Adipocyte (in vitro differentiated cells): ENCODE measurements at regions not wholly inside any gene's neighbourhood (a gene's known extent, or its start where the extent isn't known, plus 50 kb on each side); places are given as distances from the start of the nearest gene placed in this dataset.

Experiments used
- DNase-seq: peaks from one replicate; pipeline ENCODE4 v3.0.0-alpha.2; 2015; ENCODE audit warnings: low read depth
- H3K27me3 ChIP-seq: replicated peaks from 2 replicates; pipeline ENCODE4 v1.7.0; 2013; ENCODE audit warnings: mild to moderate bottlenecking, low read length, moderate library complexity; ENCODE audit not compliant: control insufficient read depth, insufficient read depth
- H3K36me3 ChIP-seq: 2 replicates; pipeline ENCODE4 v1.7.0; 2013; ENCODE audit warnings: low read length, mild to moderate bottlenecking, moderate library complexity; ENCODE audit not compliant: control insufficient read depth, insufficient read depth, severe bottlenecking
- H3K4me1 ChIP-seq: 2 replicates; pipeline ENCODE4 v1.7.0; 2013; ENCODE audit warnings: mild to moderate bottlenecking, low read length, moderate library complexity; ENCODE audit not compliant: control insufficient read depth, insufficient read depth
- H3K4me3 ChIP-seq: 2 replicates; pipeline ENCODE4 v1.7.0; 2013; ENCODE audit warnings: mild to moderate bottlenecking, low read length, moderate library complexity
- H3K9ac ChIP-seq: 2 replicates; pipeline ENCODE4 v1.7.0; 2013; ENCODE audit warnings: mild to moderate bottlenecking, low read length, moderate library complexity
- H3K9me3 ChIP-seq: 2 replicates; pipeline ENCODE4 v1.7.0; 2013; ENCODE audit warnings: mild to moderate bottlenecking, low read length, moderate library complexity; ENCODE audit not compliant: control insufficient read depth

DNA sequence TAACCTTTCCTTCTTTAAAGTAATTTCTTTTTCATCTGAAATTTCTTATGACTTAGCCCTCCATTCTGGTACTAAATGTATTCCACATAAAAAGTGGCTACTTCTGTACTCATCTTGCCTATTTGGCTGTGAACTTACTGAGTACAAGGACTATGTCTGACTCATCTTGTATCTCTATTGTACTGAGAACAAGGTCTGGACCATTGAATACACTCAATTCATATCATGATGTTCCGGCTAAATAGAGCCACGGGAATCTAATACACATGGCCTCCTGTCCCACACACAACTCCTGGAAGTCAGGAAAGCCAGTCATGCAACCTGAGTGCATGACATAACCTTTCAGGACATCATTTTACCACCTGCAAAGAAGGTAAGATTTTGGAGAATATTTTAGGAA lies 203.9 kb downstream of the PLK2 start:
- DNase-seq, result no peak
- Histone ChIP-seq H3K9ac (no peak overlapping the region), H3K27me3 (no peaks in the 10 kb centered on the region), H3K9me3 (no peaks in the 10 kb centered on the region), H3K4me3 (no peak overlapping the region), H3K4me1 (peaks cover 6% of the 10 kb centered on the region), H3K36me3 (no peaks in the 10 kb centered on the region)

GRCh38 chr5:58255386-58255785 lies 204.5 kb downstream of the PLK2 start:
- Histone ChIP-seq H3K9ac (no peak overlapping the region), H3K36me3 (no peaks in the 10 kb centered on the region), H3K27me3 (no peaks in the 10 kb centered on the region), H3K9me3 (no peaks in the 10 kb centered on the region), H3K4me1 (peaks cover 6% of the 10 kb centered on the region), H3K4me3 (no peak overlapping the region)
- peak; percentile 20 for DNase-seq

- no peak for DNase-seq
- Histone ChIP-seq H3K36me3 (no peaks in the 10 kb centered on the region), H3K9ac (no peak overlapping the region), H3K9me3 (no peaks in the 10 kb centered on the region), H3K4me3 (no peak overlapping the region), H3K27me3 (no peaks in the 10 kb centered on the region), H3K4me1 (peaks cover 4% of the 10 kb centered on the region)
Observed at GRCh38 chr5:58248221-58248620, 211.7 kb downstream of the PLK2 start.

GRCh38 chr5:58246461-58246944 lies 213.4 kb downstream of the PLK2 start:
- Histone ChIP-seq H3K9ac (no peak overlapping the region), H3K4me3 (no peak overlapping the region), H3K27me3 (no peaks in the 10 kb centered on the region), H3K9me3 (no peaks in the 10 kb centered on the region), H3K36me3 (no peaks in the 10 kb centered on the region), H3K4me1 (peaks cover 4% of the 10 kb centered on the region)
- DNase-seq, result peak; percentile 13

GRCh38 chr5:58245476-58245840 lies 214.4 kb downstream of the PLK2 start:
- H3K36me3 ChIP-seq, result no peaks in the 10 kb centered on the region
- no peak overlapping the region for H3K9ac ChIP-seq
- no peaks in the 10 kb centered on the region for H3K9me3 ChIP-seq
- no peak overlapping the region for H3K4me3 ChIP-seq
- DNase-seq, result no peak
- peaks cover 7% of the 10 kb centered on the region for H3K4me1 ChIP-seq
- no peaks in the 10 kb centered on the region for H3K27me3 ChIP-seq

DNA sequence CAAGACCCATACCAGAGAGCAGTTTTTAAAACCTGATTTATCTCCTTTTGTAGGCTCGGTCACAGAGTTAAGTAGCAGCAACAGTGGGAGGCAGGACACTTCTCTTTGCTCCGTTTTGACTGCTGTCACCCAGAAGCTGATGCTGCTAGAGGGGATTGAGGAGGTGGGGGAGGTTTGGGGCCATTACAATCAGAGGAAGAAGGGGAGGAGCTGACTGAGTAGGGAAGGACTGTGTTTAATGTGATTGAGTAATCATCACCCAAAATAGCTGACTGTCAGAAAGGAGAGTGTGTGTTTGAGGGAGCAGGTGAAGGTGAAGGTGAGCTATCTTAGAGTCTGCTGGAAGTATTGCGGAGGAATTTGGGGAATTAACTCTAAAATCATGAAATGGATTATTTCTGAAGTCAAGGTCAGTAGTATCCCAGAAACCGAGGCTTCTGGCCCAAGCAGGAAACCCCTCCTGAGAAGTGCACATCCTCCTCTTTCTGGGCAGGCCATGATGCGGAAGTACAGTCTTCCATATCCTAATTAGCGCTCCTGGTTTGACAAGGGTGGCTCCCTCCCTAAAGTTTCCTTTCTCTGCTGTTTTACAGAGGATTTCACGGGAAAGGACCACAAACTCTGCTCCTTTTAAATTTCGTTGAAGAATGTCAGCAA lies 214.9 kb downstream of the PLK2 start:
- H3K4me3 ChIP-seq, result no peak overlapping the region
- no peaks in the 10 kb centered on the region for H3K9me3 ChIP-seq
- no peaks in the 10 kb centered on the region for H3K27me3 ChIP-seq
- DNase-seq, result no peak
- H3K4me1 ChIP-seq, result peaks cover 10% of the 10 kb centered on the region
- H3K36me3 ChIP-seq, result no peaks in the 10 kb centered on the region
- H3K9ac ChIP-seq, result no peak overlapping the region

DNA sequence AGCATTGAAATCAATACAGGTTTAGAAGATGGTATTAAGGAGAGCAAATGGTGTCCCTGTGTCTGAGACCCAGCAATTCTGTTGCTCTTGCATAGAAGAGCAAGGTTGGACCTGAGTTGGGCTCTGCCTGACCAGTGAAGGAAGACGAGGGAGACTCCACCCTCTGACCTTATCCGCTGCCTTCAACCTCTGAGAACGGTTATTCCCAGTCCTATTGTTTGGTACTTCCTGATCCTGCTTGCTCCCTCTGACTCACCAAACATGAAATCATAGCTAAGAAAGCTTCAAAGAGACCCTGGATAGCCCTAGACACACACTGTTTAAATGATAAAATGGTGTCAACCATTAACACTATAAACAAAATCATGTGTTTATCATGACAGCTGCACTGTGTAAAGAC lies 218.5 kb downstream of the PLK2 start:
- Histone ChIP-seq H3K36me3 (no peaks in the 10 kb centered on the region), H3K4me1 (peaks cover 6% of the 10 kb centered on the region), H3K27me3 (no peaks in the 10 kb centered on the region), H3K9ac (no peak overlapping the region), H3K4me3 (no peak overlapping the region), H3K9me3 (no peaks in the 10 kb centered on the region)
- no peak for DNase-seq

- peak; percentile 72 for DNase-seq
- Histone ChIP-seq H3K4me3 (no peak overlapping the region), H3K27me3 (no peaks in the 10 kb centered on the region), H3K9ac (no peak overlapping the region), H3K36me3 (no peaks in the 10 kb centered on the region), H3K4me1 (peaks cover 6% of the 10 kb centered on the region), H3K9me3 (no peaks in the 10 kb centered on the region)
Observed at GRCh38 chr5:58240322-58240721, 219.6 kb downstream of the PLK2 start.

DNA sequence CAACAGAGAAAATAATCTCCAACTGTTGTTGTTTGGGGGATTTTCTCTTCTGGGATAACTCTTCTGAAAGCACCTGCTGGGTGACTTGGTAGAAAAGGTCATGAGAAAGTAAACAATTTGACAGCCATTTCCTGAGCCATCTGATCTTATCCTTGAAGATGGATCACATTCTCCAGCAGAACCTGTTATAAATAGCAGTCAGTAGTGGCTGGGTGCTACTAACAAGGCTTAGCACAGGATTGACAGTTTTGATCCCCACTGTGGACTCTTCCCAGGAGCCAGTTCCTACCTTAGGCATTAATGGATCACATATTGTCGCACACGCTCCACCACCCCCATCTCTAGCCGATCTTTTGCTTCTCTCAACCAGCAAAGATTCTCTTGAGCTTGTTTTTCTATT lies 220.2 kb downstream of the PLK2 start:
- Histone ChIP-seq H3K4me1 (peaks cover 10% of the 10 kb centered on the region), H3K9me3 (no peaks in the 10 kb centered on the region), H3K36me3 (no peaks in the 10 kb centered on the region), H3K4me3 (no peak overlapping the region), H3K9ac (no peak overlapping the region), H3K27me3 (no peaks in the 10 kb centered on the region)
- DNase-seq, result no peak

GRCh38 chr5:58239045-58239444 lies 220.8 kb downstream of the PLK2 start:
- no peaks in the 10 kb centered on the region for H3K36me3 ChIP-seq
- H3K4me1 ChIP-seq, result peaks cover 12% of the 10 kb centered on the region
- H3K9me3 ChIP-seq, result no peaks in the 10 kb centered on the region
- no peak overlapping the region for H3K9ac ChIP-seq
- no peak overlapping the region for H3K4me3 ChIP-seq
- H3K27me3 ChIP-seq, result no peaks in the 10 kb centered on the region
- DNase-seq, result no peak

DNA sequence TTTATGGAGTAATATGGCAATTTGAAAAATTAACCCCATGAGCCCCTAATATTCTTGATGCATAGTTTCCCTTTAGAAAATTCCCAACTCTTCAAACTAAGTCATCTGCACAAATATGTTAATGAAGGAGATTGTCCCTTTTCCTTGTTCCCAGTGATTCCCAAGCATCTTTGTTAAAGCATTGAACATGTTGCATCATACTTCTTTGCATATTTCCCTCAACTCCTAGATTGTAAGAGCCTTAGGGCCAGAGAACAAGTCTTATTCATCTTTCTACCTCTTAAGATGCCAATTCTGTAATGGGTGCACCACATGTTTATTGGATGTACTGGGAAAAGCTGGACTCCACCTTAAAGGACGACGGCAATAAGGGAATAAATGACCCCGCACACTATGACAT lies 223.4 kb downstream of the PLK2 start:
- peaks cover 12% of the 10 kb centered on the region for H3K4me1 ChIP-seq
- H3K9me3 ChIP-seq, result no peaks in the 10 kb centered on the region
- no peak for DNase-seq
- no peak overlapping the region for H3K9ac ChIP-seq
- no peaks in the 10 kb centered on the region for H3K36me3 ChIP-seq
- no peak overlapping the region for H3K4me3 ChIP-seq
- no peaks in the 10 kb centered on the region for H3K27me3 ChIP-seq

DNA sequence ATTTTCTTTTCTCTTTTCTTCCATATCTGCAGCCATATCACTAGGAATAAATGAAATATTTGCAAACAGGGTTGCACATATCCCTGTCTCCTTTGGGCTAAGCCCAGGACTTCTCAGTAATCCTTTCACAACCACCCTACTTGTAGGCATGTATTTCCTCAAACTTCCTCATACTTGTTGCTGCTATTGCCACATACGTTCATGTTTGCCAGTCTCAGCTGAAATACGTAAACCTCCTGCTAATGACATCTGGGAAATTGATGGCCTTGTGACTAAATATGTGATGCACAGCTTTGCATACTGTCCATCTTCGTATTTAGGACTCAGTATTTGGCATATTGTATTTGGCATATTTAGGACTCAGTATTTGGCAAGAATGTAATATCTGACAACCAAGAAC lies 224.6 kb downstream of the PLK2 start:
- no peaks in the 10 kb centered on the region for H3K9me3 ChIP-seq
- no peak overlapping the region for H3K4me3 ChIP-seq
- DNase-seq, result peak; percentile 88
- no peaks in the 10 kb centered on the region for H3K27me3 ChIP-seq
- H3K36me3 ChIP-seq, result no peaks in the 10 kb centered on the region
- H3K9ac ChIP-seq, result no peak overlapping the region
- H3K4me1 ChIP-seq, result peaks cover 8% of the 10 kb centered on the region
